Fibroblast of lung (primary cell): ENCODE measurements at regions not wholly inside any gene's neighbourhood (a gene's known extent, or its start where the extent isn't known, plus 50 kb on each side); places are given as distances from the start of the nearest gene placed in this dataset.

ENCODE experiments used
- CTCF ChIP-seq, 2 donors: IDR thresholded peaks in 1 of 2; conservative IDR thresholded peaks in 1 of 2; 1 replicate in 1 of 2; 2 replicates in 1 of 2; pipeline ENCODE4 v1.5.1; 2011 to 2012; ENCODE audit warnings: low read length in 2 of 2, control low read depth in 1 of 2, inconsistent platforms in 1 of 2, low read depth in 1 of 2, mild to moderate bottlenecking in 1 of 2
- EZH2 ChIP-seq: IDR thresholded peaks from 2 replicates; pipeline ENCODE4 v1.5.1; 2012; ENCODE audit warnings: low read length, control low read depth, mild to moderate bottlenecking; ENCODE audit errors: missing control alignments

- TF ChIP-seq CTCF (conservative IDR thresholded peaks at IDR 0.05 in 1 of 2, IDR thresholded peaks at IDR 0.05 in 1 of 2; ENCODE audit: low read depth in 1 of 2, low read length in 2 of 2) (no peak), EZH2 (no peak)
These were observed 216.5 kb downstream of the IRX2 start for GRCh38 chr5:2534970-2535369.
